Duodenal mucosa (tissue), 2 donors: ENCODE measurements at regions not wholly inside any gene's neighbourhood (a gene's known extent, or its start where the extent isn't known, plus 50 kb on each side); places are given as distances from the start of the nearest gene placed in this dataset.

Experiments used
- H3K27ac ChIP-seq: one replicate; pipeline ENCODE4 v1.7.0; 2013; ENCODE audit warnings: low read depth, low read length
- H3K27me3 ChIP-seq, 2 donors: one replicate each; pipeline ENCODE4 v1.7.0; 2013; ENCODE audit warnings: low read length in 2 of 2, control low read depth in 1 of 2; ENCODE audit not compliant: insufficient read depth in 2 of 2, control insufficient read depth in 1 of 2
- H3K36me3 ChIP-seq, 2 donors: one replicate each; pipeline ENCODE4 v1.7.0; 2013; ENCODE audit warnings: low read length in 2 of 2, control low read depth in 1 of 2; ENCODE audit not compliant: insufficient read depth in 2 of 2, control insufficient read depth in 1 of 2
- H3K4me1 ChIP-seq, 2 donors: one replicate each; pipeline ENCODE4 v1.7.0; 2013; ENCODE audit warnings: low read length in 2 of 2, control low read depth in 1 of 2; ENCODE audit not compliant: insufficient read depth in 2 of 2, control insufficient read depth in 1 of 2
- H3K4me3 ChIP-seq, 2 donors: one replicate each; pipeline ENCODE4 v1.7.0; 2013; ENCODE audit warnings: low read length in 2 of 2, low read depth in 1 of 2
- H3K9ac ChIP-seq, 2 donors: one replicate each; pipeline ENCODE4 v1.7.0; 2013; ENCODE audit warnings: low read length in 2 of 2, low read depth in 1 of 2
- H3K9me3 ChIP-seq, 2 donors: one replicate each; pipeline ENCODE4 v1.7.0; 2013; ENCODE audit warnings: low read length in 2 of 2, control low read depth in 1 of 2; ENCODE audit not compliant: control insufficient read depth in 1 of 2

- Histone ChIP-seq H3K27me3 (no peaks in the 10 kb centered on the region), H3K36me3 (no peaks in the 10 kb centered on the region), H3K27ac (no peak overlapping the region), H3K4me1 (no peaks in the 10 kb centered on the region), H3K9me3 (no peaks in the 10 kb centered on the region), H3K9ac (no peak overlapping the region), H3K4me3 (no peak overlapping the region)
Observed at GRCh38 chr2:220015576-220015975, 388.1 kb downstream of the SLC4A3 start.

- H3K4me3 ChIP-seq = no peak overlapping the region
- H3K4me1 ChIP-seq = no peaks in the 10 kb centered on the region
- no peak overlapping the region for H3K27ac ChIP-seq
- H3K27me3 ChIP-seq = no peaks in the 10 kb centered on the region
- no peak overlapping the region for H3K9ac ChIP-seq
- no peaks in the 10 kb centered on the region for H3K9me3 ChIP-seq
- H3K36me3 ChIP-seq = no peaks in the 10 kb centered on the region
Observed at GRCh38 chr2:220025207-220025606, 397.8 kb downstream of the SLC4A3 start.

GRCh38 chr2:220029013-220029412 lies 401.6 kb downstream of the SLC4A3 start:
- H3K27ac ChIP-seq = no peak overlapping the region
- H3K9ac ChIP-seq = no peak overlapping the region
- no peak overlapping the region for H3K4me3 ChIP-seq
- no peaks in the 10 kb centered on the region for H3K36me3 ChIP-seq
- H3K27me3 ChIP-seq = no peaks in the 10 kb centered on the region
- no peaks in the 10 kb centered on the region for H3K9me3 ChIP-seq
- H3K4me1 ChIP-seq = no peaks in the 10 kb centered on the region

GRCh38 chr2:220033546-220033945 lies 406.1 kb downstream of the SLC4A3 start:
- no peak overlapping the region for H3K4me3 ChIP-seq
- no peaks in the 10 kb centered on the region for H3K4me1 ChIP-seq
- H3K9me3 ChIP-seq = no peaks in the 10 kb centered on the region
- no peak overlapping the region for H3K9ac ChIP-seq
- no peaks in the 10 kb centered on the region for H3K27me3 ChIP-seq
- no peak overlapping the region for H3K27ac ChIP-seq
- H3K36me3 ChIP-seq = no peaks in the 10 kb centered on the region

- Histone ChIP-seq H3K4me1 (no peaks in the 10 kb centered on the region), H3K4me3 (no peak overlapping the region), H3K9ac (no peak overlapping the region), H3K27ac (no peak overlapping the region), H3K36me3 (no peaks in the 10 kb centered on the region), H3K27me3 (no peaks in the 10 kb centered on the region), H3K9me3 (no peaks in the 10 kb centered on the region)
Observed at GRCh38 chr2:220034426-220035130, 407.1 kb downstream of the SLC4A3 start.

GRCh38 chr2:220036431-220036830 lies 409.0 kb downstream of the SLC4A3 start:
- Histone ChIP-seq H3K4me1 (no peaks in the 10 kb centered on the region), H3K9ac (no peak overlapping the region), H3K27me3 (no peaks in the 10 kb centered on the region), H3K27ac (no peak overlapping the region), H3K9me3 (no peaks in the 10 kb centered on the region), H3K36me3 (no peaks in the 10 kb centered on the region), H3K4me3 (no peak overlapping the region)

- Histone ChIP-seq H3K9ac (no peak overlapping the region), H3K4me1 (no peaks in the 10 kb centered on the region), H3K27me3 (no peaks in the 10 kb centered on the region), H3K4me3 (no peak overlapping the region), H3K36me3 (no peaks in the 10 kb centered on the region), H3K27ac (no peak overlapping the region), H3K9me3 (no peaks in the 10 kb centered on the region)
Observed at GRCh38 chr2:220040346-220040745, 412.9 kb downstream of the SLC4A3 start.

GRCh38 chr2:220041447-220041846 lies 414.0 kb downstream of the SLC4A3 start:
- Histone ChIP-seq H3K27me3 (no peaks in the 10 kb centered on the region), H3K27ac (no peak overlapping the region), H3K9me3 (no peaks in the 10 kb centered on the region), H3K36me3 (no peaks in the 10 kb centered on the region), H3K4me1 (no peaks in the 10 kb centered on the region), H3K9ac (no peak overlapping the region), H3K4me3 (no peak overlapping the region)

GRCh38 chr2:220043155-220043989 lies 415.9 kb downstream of the SLC4A3 start:
- H3K27ac ChIP-seq = no peak overlapping the region
- H3K36me3 ChIP-seq = no peaks in the 10 kb centered on the region
- H3K9ac ChIP-seq = no peak overlapping the region
- no peaks in the 10 kb centered on the region for H3K4me1 ChIP-seq
- H3K4me3 ChIP-seq = no peak overlapping the region
- H3K27me3 ChIP-seq = no peaks in the 10 kb centered on the region
- no peaks in the 10 kb centered on the region for H3K9me3 ChIP-seq

GRCh38 chr2:220043990-220044335 lies 416.5 kb downstream of the SLC4A3 start:
- Histone ChIP-seq H3K36me3 (no peaks in the 10 kb centered on the region), H3K4me3 (no peak overlapping the region), H3K4me1 (no peaks in the 10 kb centered on the region), H3K27me3 (no peaks in the 10 kb centered on the region), H3K9me3 (no peaks in the 10 kb centered on the region), H3K9ac (no peak overlapping the region), H3K27ac (no peak overlapping the region)
